H1 (cell line): ENCODE measurements at regions not wholly inside any gene's neighbourhood (a gene's known extent, or its start where the extent isn't known, plus 50 kb on each side); places are given as distances from the start of the nearest gene placed in this dataset.

Experiments used
- CTCF ChIA-PET: fragments of 300-600 bp; sonication (Branson Sonifier 250); formaldehyde crosslinking; loops from one replicate; lab custom pipeline; 2021; ENCODE audit not compliant: partially characterized antibody; lab: Charles Lee
- POLR2A ChIA-PET: fragments of 300-600 bp; sonication (Branson Sonifier 250); formaldehyde crosslinking; loops from one replicate; lab custom pipeline; 2021; ENCODE audit warnings: inconsistent platforms; ENCODE audit not compliant: partially characterized antibody; lab: Charles Lee
- DNase-seq, 2 experiments: peaks; one replicate each; pipeline versions ENCODE4 v3.0.0 to v3.0.0-alpha.2; 2010 to 2022; ENCODE audit warnings: low spot score in 2 of 2, low read depth in 1 of 2, mixed read lengths in 1 of 2
- FAIRE-seq: peaks from 2 replicates; lab custom pipeline; 2011; peaks lifted over from hg19 to GRCh38; lab: Jason Lieb, UNC
- H2AFZ ChIP-seq: 2 replicates; pipeline ENCODE4 v1.8.1; 2012; ENCODE audit warnings: low read length, inconsistent platforms
- H2AK5ac ChIP-seq: 2 replicates; pipeline ENCODE4 v1.6.1; 2013; ENCODE audit warnings: low read depth, low read length
- H2BK120ac ChIP-seq: replicated peaks from 2 replicates; pipeline ENCODE3; 2013; ENCODE audit warnings: low read depth, low read length, inconsistent platforms
- H2BK12ac ChIP-seq: 2 replicates; pipeline ENCODE4 v1.6.1; 2013; ENCODE audit warnings: low read depth, low read length
- H2BK15ac ChIP-seq: 2 replicates; pipeline ENCODE4 v1.6.1; 2013; ENCODE audit warnings: low read length
- H2BK20ac ChIP-seq: 2 replicates; pipeline ENCODE4 v1.6.1; 2013; ENCODE audit warnings: low read length
- H2BK5ac ChIP-seq: 2 replicates; pipeline ENCODE4 v1.6.1; 2013; ENCODE audit warnings: low read depth, low read length
- H3K14ac ChIP-seq: 2 replicates; pipeline ENCODE4 v1.6.1; 2013; ENCODE audit warnings: inconsistent platforms; ENCODE audit not compliant: insufficient read length
- H3K18ac ChIP-seq: 2 replicates; pipeline ENCODE4 v1.6.1; 2013; ENCODE audit warnings: low read length; ENCODE audit errors: extremely low read depth
- H3K23ac ChIP-seq: 2 replicates; pipeline ENCODE4 v1.6.1; 2013; ENCODE audit warnings: inconsistent platforms; ENCODE audit not compliant: insufficient read length
- H3K23me2 ChIP-seq: 2 replicates; pipeline ENCODE4 v1.6.1; 2013; ENCODE audit warnings: low read depth, low read length
- H3K27ac ChIP-seq: 2 replicates; pipeline ENCODE4 v1.6.1; 2011; ENCODE audit warnings: low read depth, low read length, inconsistent platforms
- H3K27me3 ChIP-seq, 4 experiments: replicated peaks in 1 of 4; 1 replicate in 1 of 4; 2 replicates in 3 of 4; pipeline versions ENCODE4 v1.6.1 to v1.8.1; 2011 to 2013; ENCODE audit warnings: low read length in 3 of 4, mild to moderate bottlenecking in 3 of 4, inconsistent platforms in 2 of 4, mixed read lengths in 2 of 4, moderate library complexity in 1 of 4; ENCODE audit not compliant: control insufficient read depth in 3 of 4, insufficient read depth in 3 of 4; ENCODE audit errors: extremely low read depth in 1 of 4
- H3K36me3 ChIP-seq, 4 experiments: 2 replicates each; pipeline versions ENCODE4 v1.6.1 to v1.8.1; 2011 to 2013; ENCODE audit warnings: mild to moderate bottlenecking in 4 of 4, low read length in 3 of 4, moderate library complexity in 2 of 4, control low read depth in 1 of 4, inconsistent platforms in 1 of 4; ENCODE audit not compliant: insufficient read depth in 4 of 4, control insufficient read depth in 2 of 4
- H3K4ac ChIP-seq: replicated peaks from 2 replicates; pipeline ENCODE3; 2013; ENCODE audit warnings: low read length, low read depth, mixed read lengths, inconsistent platforms; ENCODE audit not compliant: insufficient read length
- H3K4me1 ChIP-seq, 4 experiments: replicated peaks in 1 of 4; 1 replicate in 1 of 4; 2 replicates in 3 of 4; pipeline versions ENCODE4 v1.6.1 to v1.8.1; 2011 to 2013; ENCODE audit warnings: low read length in 3 of 4, inconsistent platforms in 2 of 4, mixed read lengths in 1 of 4; ENCODE audit not compliant: insufficient read depth in 4 of 4, control insufficient read depth in 3 of 4
- H3K4me2 ChIP-seq, 2 experiments: 2 replicates each; pipeline versions ENCODE4 v1.6.1 to v1.8.1; 2011 to 2013; ENCODE audit warnings: low read depth in 2 of 2, low read length in 2 of 2, control low read depth in 1 of 2, inconsistent platforms in 1 of 2, mild to moderate bottlenecking in 1 of 2; ENCODE audit not compliant: insufficient read depth in 1 of 2
- H3K4me3 ChIP-seq, 4 experiments: fragments of 200-600, 300-600 bp in 1 of 4; sonication (generic), shearing (Covaris generic), sonication (Bioruptor Twin) in 1 of 4; 2 replicates each; pipeline versions ENCODE4 v1.5.1 to v1.8.1; 2011 to 2016; ENCODE audit warnings: low read length in 4 of 4, low read depth in 3 of 4, control low read depth in 2 of 4, inconsistent platforms in 2 of 4, mild to moderate bottlenecking in 2 of 4, mixed read lengths in 1 of 4, moderate library complexity in 1 of 4; ENCODE audit not compliant: insufficient read depth in 2 of 4; ENCODE audit errors: extremely low read depth in 1 of 4
- H3K56ac ChIP-seq: replicated peaks from 2 replicates; pipeline ENCODE3; 2013; ENCODE audit warnings: low read depth, mild to moderate bottlenecking, mixed read lengths, low read length, inconsistent platforms; ENCODE audit not compliant: insufficient read length
- H3K79me1 ChIP-seq: 2 replicates; pipeline ENCODE4 v1.6.1; 2013; ENCODE audit warnings: low read depth, low read length, control low read depth
- H3K79me2 ChIP-seq, 2 experiments: 2 replicates each; pipeline versions ENCODE4 v1.6.1 to v1.8.1; 2012 to 2013; ENCODE audit warnings: low read length in 2 of 2, mild to moderate bottlenecking in 2 of 2, inconsistent platforms in 1 of 2; ENCODE audit not compliant: insufficient read depth in 2 of 2, control insufficient read depth in 1 of 2
- H3K9ac ChIP-seq, 4 experiments: replicated peaks in 1 of 4; 1 replicate in 1 of 4; 2 replicates in 3 of 4; pipeline versions ENCODE4 v1.6.1 to v1.8.1; 2011 to 2013; ENCODE audit warnings: low read depth in 3 of 4, low read length in 3 of 4, control low read depth in 2 of 4, mild to moderate bottlenecking in 2 of 4, moderate library complexity in 2 of 4, inconsistent platforms in 1 of 4; ENCODE audit errors: extremely low read depth in 1 of 4
- H3K9me3 ChIP-seq, 2 experiments: 2 replicates each; pipeline versions ENCODE4 v1.6.1 to v1.8.1; 2012 to 2013; ENCODE audit warnings: mild to moderate bottlenecking in 2 of 2, moderate library complexity in 2 of 2, control low read depth in 1 of 2, inconsistent platforms in 1 of 2, low read depth in 1 of 2, low read length in 1 of 2, mixed read lengths in 1 of 2; ENCODE audit not compliant: insufficient read depth in 2 of 2
- H4K20me1 ChIP-seq, 2 experiments: replicated peaks in 1 of 2; 2 replicates each; pipeline versions ENCODE3 to v1.8.1; 2011 to 2013; ENCODE audit warnings: inconsistent platforms in 2 of 2, low read length in 2 of 2, mild to moderate bottlenecking in 1 of 2; ENCODE audit not compliant: insufficient read depth in 2 of 2, control insufficient read depth in 1 of 2
- H4K5ac ChIP-seq: 2 replicates; pipeline ENCODE4 v1.6.1; 2013; ENCODE audit warnings: low read length, low read depth, mixed read lengths, inconsistent platforms; ENCODE audit not compliant: insufficient read length
- H4K8ac ChIP-seq: 2 replicates; pipeline ENCODE4 v1.8.0; 2013; ENCODE audit warnings: mild to moderate bottlenecking, moderate library complexity, low read length, inconsistent platforms; ENCODE audit not compliant: insufficient read depth; ENCODE audit errors: extremely low read depth
- H4K91ac ChIP-seq: replicated peaks from 2 replicates; pipeline ENCODE3; 2013; ENCODE audit warnings: low read length, mixed read lengths, inconsistent platforms; ENCODE audit not compliant: insufficient read length
- BRCA1 ChIP-seq: IDR thresholded peaks from 2 replicates; pipeline ENCODE4 v1.6.1; 2012; ENCODE audit warnings: low read depth, low read length, improper control_type of control experiment
- CBX8 ChIP-seq: fragments of 300-800, 300-1000 bp; sonication (generic); IDR thresholded peaks from 2 replicates; pipeline ENCODE4 v1.7.1; 2016; ENCODE audit warnings: low read depth, low read length, borderline replicate concordance
- CTBP2 ChIP-seq: IDR thresholded peaks from 2 replicates; pipeline ENCODE4 v1.7.0; 2011; ENCODE audit warnings: borderline replicate concordance, mild to moderate bottlenecking, moderate library complexity, mixed read lengths, low read length; ENCODE audit not compliant: insufficient read depth, insufficient read length
- GABPA ChIP-seq: IDR thresholded peaks from 2 replicates; pipeline ENCODE4 v1.6.1; 2011; ENCODE audit warnings: mild to moderate bottlenecking, low read length, moderate library complexity, borderline replicate concordance; ENCODE audit not compliant: insufficient read depth
- POU5F1 ChIP-seq: IDR thresholded peaks from 2 replicates; pipeline ENCODE4 v1.6.1; 2011; ENCODE audit warnings: low read depth, mild to moderate bottlenecking, low read length, moderate library complexity
- RAD21 ChIP-seq, 2 experiments: IDR thresholded peaks in 1 of 2; conservative IDR thresholded peaks in 1 of 2; 2 replicates each; pipeline ENCODE4 v1.6.1; 2011; ENCODE audit warnings: low read depth in 2 of 2, low read length in 2 of 2, improper control_type of control experiment in 1 of 2, inconsistent platforms in 1 of 2, mild to moderate bottlenecking in 1 of 2, moderate library complexity in 1 of 2
- RFX5 ChIP-seq: IDR thresholded peaks from 2 replicates; pipeline ENCODE4 v1.6.1; 2011; ENCODE audit warnings: low read depth, low read length, improper control_type of control experiment, borderline replicate concordance
- SP1 ChIP-seq: IDR thresholded peaks from 2 replicates; pipeline ENCODE4 v1.6.1; 2011; ENCODE audit warnings: low read depth, low read length
- SP2 ChIP-seq: IDR thresholded peaks from 2 replicates; pipeline ENCODE4 v1.6.1; 2012; ENCODE audit warnings: mild to moderate bottlenecking, low read length, inconsistent platforms
- SUZ12 ChIP-seq: fragments of 200-600 bp; sonication (generic); IDR thresholded peaks from 2 replicates; pipeline ENCODE4 v1.6.1; 2012; ENCODE audit warnings: mild to moderate bottlenecking, inconsistent platforms, low read length, moderate library complexity, mixed read lengths
- TBP ChIP-seq: IDR thresholded peaks from 2 replicates; pipeline ENCODE4 v1.6.1; 2011; ENCODE audit warnings: low read depth, low read length, improper control_type of control experiment
- TCF12 ChIP-seq: IDR thresholded peaks from 2 replicates; pipeline ENCODE4 v1.6.1; 2011; ENCODE audit warnings: low read depth, mild to moderate bottlenecking, low read length
- WGBS, 2 experiments: shearing (Covaris generic) in 1 of 2; methylation state at CpG; one replicate each; pipeline versions ENCODE4 v1.1.6 to v1.1.7; 2013 to 2015; ENCODE audit warnings: low lambda C conversion rate in 2 of 2, mixed read lengths in 2 of 2, inconsistent platforms in 1 of 2, low coverage in 1 of 2, missing lambda C conversion rate in 1 of 2; ENCODE audit not compliant: insufficient replicate concordance in 2 of 2, insufficient coverage in 1 of 2, insufficient read length in 1 of 2; ENCODE audit errors: extremely low coverage in 1 of 2, missing lambda C conversion rate in 1 of 2; 5-methylcytosine and 5-hydroxymethylcytosine counted together
- TF ChIP-seq, protein P1 (sequence below): IDR thresholded peaks from 2 replicates; pipeline ENCODE4 v1.6.1; 2012; ENCODE audit warnings: low read length, inconsistent platforms

DNA sequence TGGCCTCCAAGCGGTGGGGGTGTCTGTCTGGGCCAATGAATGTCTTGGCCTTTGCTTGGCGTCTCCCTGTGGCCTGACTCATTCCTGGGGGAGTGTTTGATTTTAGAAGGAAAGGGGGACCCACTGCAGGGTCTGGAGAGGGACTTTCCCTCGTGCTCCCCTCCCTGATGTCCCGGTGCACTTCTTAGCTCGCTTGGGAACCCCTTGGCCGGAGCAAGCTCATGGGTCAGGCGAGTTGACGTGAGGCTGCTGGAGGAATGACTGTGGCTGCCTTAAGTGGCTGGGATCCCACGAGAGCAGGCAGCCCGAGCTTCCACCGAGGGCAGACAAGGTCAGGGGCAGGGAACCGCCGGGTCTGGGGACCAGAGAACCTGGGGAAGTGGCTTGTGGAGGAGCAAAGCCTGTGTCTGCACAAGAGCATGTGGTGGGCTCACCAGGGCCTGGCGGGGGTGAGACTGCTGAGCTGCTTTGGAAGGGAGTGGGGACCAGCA, 218.4 kb upstream of the C14orf180 start:
- Histone ChIP-seq H3K27me3 (no peaks in the 10 kb centered on the region), H2BK20ac (no peak overlapping the region), H3K4me2 (no peak overlapping the region), H3K9me3 (no peaks in the 10 kb centered on the region), H2AFZ (no peak overlapping the region), H3K14ac (no peak overlapping the region), H3K4me3 (no peak overlapping the region), H3K4me1 (no peaks in the 10 kb centered on the region), H3K27ac (no peak overlapping the region), H3K18ac (no peak overlapping the region), H2BK12ac (no peak overlapping the region), H2AK5ac (no peak overlapping the region), H3K23me2 (no peaks in the 10 kb centered on the region), H3K4ac (no peak overlapping the region), H2BK5ac (no peak overlapping the region), H3K36me3 (no peaks in the 10 kb centered on the region), H4K20me1 (no peaks in the 10 kb centered on the region), H3K56ac (no peak overlapping the region), H3K79me1 (no peaks in the 10 kb centered on the region), H2BK120ac (no peak overlapping the region), H4K91ac (no peak overlapping the region), H4K8ac (no peak overlapping the region), H4K5ac (no peak overlapping the region), H3K9ac (no peak overlapping the region), H2BK15ac (no peak overlapping the region), H3K79me2 (no peaks in the 10 kb centered on the region), H3K23ac (no peak overlapping the region)
- DNase-seq (no peak), FAIRE-seq (no peak)
- ChIA-PET CTCF (interaction anchor here (0.8 to 1.3 kb wide), 4 partner anchors 9 to 203 kb away, joined by 3 to 4 read pairs (median 3); no protein-coding TSS in a partner anchor), POLR2A (no interaction called here)
- 91% methylated on average over 14 of the region's 14 CpGs; no CpG with 5 or more reads in 1 of the 2 experiments for WGBS, 2 experiments
- no peak for TF ChIP-seq RAD21 (IDR thresholded peaks at IDR 0.05 in 1 of 2, conservative IDR thresholded peaks at IDR 0.05 in 1 of 2; ENCODE audit: low read depth in 2 of 2, low read length in 2 of 2)
- TF ChIP-seq BRCA1, result no peak
- TF ChIP-seq TCF12, result no peak
- TF ChIP-seq SUZ12, result no peak
- TF ChIP-seq SP2, result no peak
- TF ChIP-seq CTBP2, result no peak
- no peak for TF ChIP-seq TBP
- no peak for TF ChIP-seq GABPA
- TF ChIP-seq, protein P1, sequence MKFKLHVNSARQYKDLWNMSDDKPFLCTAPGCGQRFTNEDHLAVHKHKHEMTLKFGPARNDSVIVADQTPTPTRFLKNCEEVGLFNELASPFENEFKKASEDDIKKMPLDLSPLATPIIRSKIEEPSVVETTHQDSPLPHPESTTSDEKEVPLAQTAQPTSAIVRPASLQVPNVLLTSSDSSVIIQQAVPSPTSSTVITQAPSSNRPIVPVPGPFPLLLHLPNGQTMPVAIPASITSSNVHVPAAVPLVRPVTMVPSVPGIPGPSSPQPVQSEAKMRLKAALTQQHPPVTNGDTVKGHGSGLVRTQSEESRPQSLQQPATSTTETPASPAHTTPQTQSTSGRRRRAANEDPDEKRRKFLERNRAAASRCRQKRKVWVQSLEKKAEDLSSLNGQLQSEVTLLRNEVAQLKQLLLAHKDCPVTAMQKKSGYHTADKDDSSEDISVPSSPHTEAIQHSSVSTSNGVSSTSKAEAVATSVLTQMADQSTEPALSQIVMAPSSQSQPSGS, result no peak
- TF ChIP-seq POU5F1, result no peak
- TF ChIP-seq SP1, result no peak
- no peak for TF ChIP-seq CBX8
- no peak for TF ChIP-seq RFX5
